ENCODE measurements at regions not wholly inside any gene's neighbourhood (a gene's known extent, or its start where the extent isn't known, plus 50 kb on each side); places are given as distances from the start of the nearest gene placed in this dataset.

GRCh38 chr2:10964052-10964790 is 52.5 kb downstream of the KCNF1 start:
- Mint-ChIP-seq H3K4me3 (no peak overlapping the region; the same call in 1 of the 2 replicates), H3K36me3 (ENCODE audit: low read depth) (no peaks in the 10 kb centered on the region), H3K27me3 (ENCODE audit: insufficient read depth) (peaks cover 44% of the 10 kb centered on the region), H3K9me3 (no peaks in the 10 kb centered on the region), H3K27ac (no peak overlapping the region), H3K4me1 (ENCODE audit: low read depth) (peaks cover 23% of the 10 kb centered on the region)
- TF ChIP-seq CTCF (IDR thresholded peaks at IDR 0.05): no peak
- DNase-seq: no peak

- DNase-seq: no peak
- H3K27me3 Mint-ChIP-seq (ENCODE audit: insufficient read depth): peaks cover 53% of the 10 kb centered on the region
Measured at GRCh38 chr2:10965241-10965843, 53.6 kb downstream of the KCNF1 start.

GRCh38 chr2:10966056-10966455 is 54.3 kb downstream of the KCNF1 start:
- DNase-seq: no peak
- no peak overlapping the region for H3K4me3 Mint-ChIP-seq
- H3K27me3 Mint-ChIP-seq (ENCODE audit: insufficient read depth): peaks cover 51% of the 10 kb centered on the region
- peaks cover 23% of the 10 kb centered on the region for H3K4me1 Mint-ChIP-seq (ENCODE audit: low read depth)
- TF ChIP-seq CTCF (IDR thresholded peaks at IDR 0.05): no peak
- no peak overlapping the region for H3K27ac Mint-ChIP-seq
- no peaks in the 10 kb centered on the region for H3K36me3 Mint-ChIP-seq (ENCODE audit: low read depth)
- no peaks in the 10 kb centered on the region for H3K9me3 Mint-ChIP-seq

More at GRCh38 chr2:10965241-10965843, 53.6 kb downstream of the KCNF1 start:
- Mint-ChIP-seq H3K4me1 (ENCODE audit: low read depth) (peaks cover 23% of the 10 kb centered on the region), H3K27ac (no peak overlapping the region), H3K4me3 (no peak overlapping the region), H3K9me3 (no peaks in the 10 kb centered on the region), H3K36me3 (ENCODE audit: low read depth) (no peaks in the 10 kb centered on the region)
- no peak for TF ChIP-seq CTCF (IDR thresholded peaks at IDR 0.05)

- Mint-ChIP-seq H3K4me1 (ENCODE audit: low read depth) (peaks cover 23% of the 10 kb centered on the region), H3K27me3 (ENCODE audit: insufficient read depth) (peaks cover 56% of the 10 kb centered on the region), H3K4me3 (no peak overlapping the region), H3K36me3 (ENCODE audit: low read depth) (no peaks in the 10 kb centered on the region), H3K27ac (no peak overlapping the region), H3K9me3 (no peaks in the 10 kb centered on the region)
- no peak for DNase-seq
- no peak for TF ChIP-seq CTCF (IDR thresholded peaks at IDR 0.05)
Measured at GRCh38 chr2:10966741-10967140, 55.0 kb downstream of the KCNF1 start.

- H3K27me3 Mint-ChIP-seq (ENCODE audit: insufficient read depth): peaks cover 64% of the 10 kb centered on the region
- H3K9me3 Mint-ChIP-seq: no peaks in the 10 kb centered on the region
- no peak for TF ChIP-seq CTCF (IDR thresholded peaks at IDR 0.05)
- peaks cover 17% of the 10 kb centered on the region for H3K4me1 Mint-ChIP-seq (ENCODE audit: low read depth)
- DNase-seq: no peak
- H3K4me3 Mint-ChIP-seq: no peak overlapping the region
- no peaks in the 10 kb centered on the region for H3K36me3 Mint-ChIP-seq (ENCODE audit: low read depth)
- H3K27ac Mint-ChIP-seq: no peak overlapping the region
Measured at GRCh38 chr2:10968176-10968575, 56.4 kb downstream of the KCNF1 start.
